Inflammatory macrophage (primary cell): ENCODE measurements at regions not wholly inside any gene's neighbourhood (a gene's known extent, or its start where the extent isn't known, plus 50 kb on each side); places are given as distances from the start of the nearest gene placed in this dataset.

Experiments
- DNase-seq, 2 donors: peaks; one replicate each; pipeline ENCODE4 v3.0.0-alpha.2; 2020 to 2022

GRCh38 chr15:91765660-91766059 is 87.8 kb upstream of the SLCO3A1 start:
- DNase-seq, result no peak

- no peak for DNase-seq
These were observed 84.0 kb upstream of the SLCO3A1 start for GRCh38 chr15:91769476-91769875.

- no peak for DNase-seq
These were observed 83.6 kb upstream of the SLCO3A1 start for GRCh38 chr15:91769894-91770293.

GRCh38 chr15:91776104-91776503 is 77.4 kb upstream of the SLCO3A1 start:
- DNase-seq, result no peak

- DNase-seq, result no peak
These were observed 73.5 kb upstream of the SLCO3A1 start for GRCh38 chr15:91779960-91780359.

GRCh38 chr15:91780387-91780786 is 73.1 kb upstream of the SLCO3A1 start:
- DNase-seq, result peak; percentile 21 to 70

- peak in 1 of 2 donors; percentile 5 for DNase-seq
These were observed 71.3 kb upstream of the SLCO3A1 start for GRCh38 chr15:91782221-91782620.

- no peak for DNase-seq
These were observed 70.5 kb upstream of the SLCO3A1 start for GRCh38 chr15:91783008-91783407.

GRCh38 chr15:91783451-91783850 is 70.1 kb upstream of the SLCO3A1 start:
- no peak for DNase-seq

- no peak for DNase-seq
These were observed 68.4 kb upstream of the SLCO3A1 start for GRCh38 chr15:91784973-91785709.

- no peak for DNase-seq
These were observed 66.3 kb upstream of the SLCO3A1 start for GRCh38 chr15:91787198-91787597.

GRCh38 chr15:91789136-91789535 is 64.4 kb upstream of the SLCO3A1 start:
- DNase-seq, result no peak

- no peak for DNase-seq
These were observed 62.7 kb upstream of the SLCO3A1 start for GRCh38 chr15:91790836-91791235.

GRCh38 chr15:91793771-91794170 is 59.7 kb upstream of the SLCO3A1 start:
- DNase-seq, result no peak

- no peak for DNase-seq
These were observed 58.3 kb upstream of the SLCO3A1 start for GRCh38 chr15:91795235-91795634.

GRCh38 chr15:91801836-91802534 is 51.5 kb upstream of the SLCO3A1 start:
- no peak for DNase-seq

GRCh38 chr15:91803260-91803659 is 50.2 kb upstream of the SLCO3A1 start:
- DNase-seq, result no peak
